Amniotic stem cell (primary cell): ENCODE measurements at regions not wholly inside any gene's neighbourhood (a gene's known extent, or its start where the extent isn't known, plus 50 kb on each side); places are given as distances from the start of the nearest gene placed in this dataset.

Experiments
- DNase-seq: peaks from one replicate; lab custom pipeline; 2025; lab: John Stamatoyannopoulos, UW

GRCh38 chr6:166751051-166751595, 124.1 kb upstream of the RPS6KA2 start:
- no peak for DNase-seq

GRCh38 chr6:166750108-166750793, 123.2 kb upstream of the RPS6KA2 start:
- DNase-seq, result no peak

DNA sequence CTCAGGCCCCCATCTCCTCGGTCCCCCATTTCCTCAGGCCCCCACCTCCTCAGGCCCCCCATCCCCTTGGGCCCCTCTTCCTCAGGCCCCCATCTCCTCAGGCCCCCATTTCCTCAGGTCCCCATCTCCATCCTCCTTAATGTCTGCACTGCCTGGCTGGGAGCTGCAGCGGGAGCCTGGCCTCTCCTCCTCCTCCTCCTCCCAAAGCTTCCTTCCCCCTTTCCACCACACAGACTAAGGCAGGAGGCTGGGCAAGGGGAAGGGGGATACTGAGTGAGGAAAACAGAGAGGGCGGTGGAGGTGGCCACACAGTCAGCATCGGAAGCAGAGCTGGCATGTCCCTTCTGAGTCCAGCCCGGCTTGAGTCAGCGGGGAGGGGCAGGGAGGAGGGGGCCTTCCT, 122.6 kb upstream of the RPS6KA2 start:
- no peak for DNase-seq

- DNase-seq, result no peak
These were observed 120.9 kb upstream of the RPS6KA2 start for GRCh38 chr6:166747644-166748595.

- DNase-seq, result no peak
These were observed 119.0 kb upstream of the RPS6KA2 start for GRCh38 chr6:166745801-166746668.

- DNase-seq, result no peak
These were observed 117.4 kb upstream of the RPS6KA2 start for GRCh38 chr6:166744223-166745134.

GRCh38 chr6:166743406-166744222, 116.6 kb upstream of the RPS6KA2 start:
- no peak for DNase-seq

GRCh38 chr6:166742981-166743380, 115.9 kb upstream of the RPS6KA2 start:
- DNase-seq, result no peak

GRCh38 chr6:166739976-166740318, 112.9 kb upstream of the RPS6KA2 start:
- DNase-seq, result no peak

- DNase-seq, result no peak
These were observed 112.3 kb upstream of the RPS6KA2 start for GRCh38 chr6:166739117-166739975.

- DNase-seq, result no peak
These were observed 111.5 kb upstream of the RPS6KA2 start for GRCh38 chr6:166738386-166739116.

- no peak for DNase-seq
These were observed 110.2 kb upstream of the RPS6KA2 start for GRCh38 chr6:166737261-166737660.

DNA sequence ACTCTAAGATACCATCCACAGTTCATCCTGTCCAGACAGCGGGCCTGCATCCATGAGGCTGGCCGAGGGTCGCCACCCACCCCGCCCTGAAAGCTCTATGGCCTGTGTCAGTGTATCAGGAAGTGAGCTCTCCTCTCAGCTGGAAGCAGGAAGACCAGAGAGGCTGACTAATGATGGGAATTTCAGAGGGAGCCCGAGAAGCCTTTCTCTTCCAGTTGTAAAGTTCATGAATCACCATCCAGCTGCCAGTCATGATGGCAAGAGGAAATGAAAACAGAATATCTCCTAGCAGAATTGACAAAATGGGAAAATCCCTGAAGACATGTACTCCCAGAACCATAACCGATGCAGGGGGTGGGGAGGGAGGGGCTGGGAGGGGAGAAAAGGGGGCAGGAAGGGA, 109.6 kb upstream of the RPS6KA2 start:
- DNase-seq, result peak; percentile 7

DNA sequence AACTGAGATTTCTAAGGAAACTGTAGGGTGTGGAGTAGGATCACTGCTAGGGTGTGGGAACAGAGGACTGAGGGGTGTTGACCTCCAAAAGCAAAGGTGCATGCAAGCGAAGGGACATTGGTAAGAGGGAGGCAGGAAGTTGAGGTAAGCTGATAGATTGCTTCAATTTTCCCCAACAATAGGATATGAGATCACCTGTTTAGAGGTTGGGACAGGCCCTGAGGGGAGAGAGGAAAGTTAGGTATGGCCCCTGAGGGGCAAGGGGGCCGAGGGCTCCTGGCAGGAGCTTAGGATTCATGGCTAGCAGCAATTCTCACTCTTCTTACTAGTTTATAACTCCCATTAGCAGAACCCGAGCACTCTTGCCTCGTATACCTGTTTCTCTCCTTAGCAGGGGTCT, 106.8 kb upstream of the RPS6KA2 start:
- no peak for DNase-seq

GRCh38 chr6:166729658-166730057, 102.6 kb upstream of the RPS6KA2 start:
- no peak for DNase-seq

- no peak for DNase-seq
These were observed 102.0 kb upstream of the RPS6KA2 start for GRCh38 chr6:166728884-166729530.

DNA sequence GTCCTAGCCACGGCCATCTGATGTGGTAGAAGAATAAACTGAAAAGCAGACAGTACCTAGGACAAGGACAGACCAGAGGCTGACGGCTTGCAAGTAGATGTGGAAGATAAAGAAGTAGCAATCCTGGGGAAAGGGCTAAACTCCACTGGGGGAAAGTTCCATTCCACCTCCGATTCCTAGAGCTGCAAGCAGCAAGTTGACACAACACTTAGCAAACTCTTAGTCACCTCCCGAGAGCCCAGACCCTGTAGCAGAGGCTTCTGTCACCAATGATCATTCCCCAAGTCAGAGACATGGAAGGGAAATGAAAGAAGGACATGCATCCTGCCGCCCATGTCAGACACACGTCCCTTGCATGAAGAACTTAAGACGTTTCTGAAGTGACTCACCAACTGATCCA, 99.2 kb upstream of the RPS6KA2 start:
- DNase-seq, result no peak

- DNase-seq, result no peak
These were observed 98.5 kb upstream of the RPS6KA2 start for GRCh38 chr6:166725571-166725970.
